Activated CD4-positive, alpha-beta T cell treated with anti-CD3 and anti-CD28 coated beads for 36 hours (primary cell): ENCODE measurements at regions not wholly inside any gene's neighbourhood (a gene's known extent, or its start where the extent isn't known, plus 50 kb on each side); places are given as distances from the start of the nearest gene placed in this dataset.

Source experiments
- ATAC-seq: fragments of 200-7000 bp; cut with Tn5 transposase; one replicate; pipeline ENCODE4 v1.10.0; 2021; ENCODE audit warnings: mild to moderate bottlenecking, moderate library complexity
- CTCF ChIA-PET: fragments of 350-600 bp; sonication (Branson Sonifier 250); formaldehyde crosslinking; loops from one replicate; lab custom pipeline; 2021; ENCODE audit warnings: antibody characterized with exemption; lab: Charles Lee
- POLR2A ChIA-PET: fragments of 350-600 bp; sonication (Branson Sonifier 250); formaldehyde crosslinking; loops from one replicate; lab custom pipeline; 2021; ENCODE audit warnings: antibody characterized with exemption, inconsistent platforms; lab: Charles Lee
- DNase-seq: peaks from one replicate; pipeline ENCODE4 v3.0.0-alpha.2; 2020
- H3K27ac Mint-ChIP-seq: one replicate; pipeline ENCODE4 v1.8.0; 2021; ENCODE audit warnings: mixed read lengths
- H3K27me3 Mint-ChIP-seq: one replicate; pipeline ENCODE4 v1.8.0; 2021; ENCODE audit warnings: mixed read lengths
- H3K36me3 Mint-ChIP-seq: one replicate; pipeline ENCODE4 v1.8.0; 2021; ENCODE audit warnings: low read depth, mixed read lengths
- H3K4me1 Mint-ChIP-seq: one replicate; pipeline ENCODE4 v1.8.0; 2021; ENCODE audit warnings: mixed read lengths
- H3K4me3 Mint-ChIP-seq: one replicate; pipeline ENCODE4 v1.8.0; 2021; ENCODE audit warnings: mild to moderate bottlenecking, moderate library complexity, mixed read lengths
- H3K9me3 Mint-ChIP-seq: one replicate; pipeline ENCODE4 v1.8.0; 2021; ENCODE audit warnings: low read depth, mixed read lengths
- intact Hi-C, 2 experiments: fragments of 100-400 bp; cut with DNase I in 1 of 2; cut with micrococcal nuclease in 1 of 2; formaldehyde crosslinking; loops; one replicate each; pipeline versions ENCODE4 v1.14.2 to v1.15.1; 2022 to 2024; cut with DNase I, micrococcal nuclease

GRCh38 chr3:159208050-159208449 is 406.2 kb downstream of the MFSD1 start:
- ChIA-PET POLR2A (no interaction called here), CTCF (interaction anchor here (0.6 kb wide), 1 partner anchor 27 kb away, joined by 4 read pairs; no protein-coding TSS in a partner anchor)
- Mint-ChIP-seq H3K4me1 (no peaks in the 10 kb centered on the region), H3K9me3 (peaks cover 3% of the 10 kb centered on the region), H3K36me3 (no peaks in the 10 kb centered on the region), H3K4me3 (no peak overlapping the region), H3K27me3 (no peaks in the 10 kb centered on the region), H3K27ac (no peak overlapping the region)
- ATAC-seq (no peak), DNase-seq (no peak)
- intact Hi-C loops, result no loop called here

GRCh38 chr3:159209459-159209858 is 407.6 kb downstream of the MFSD1 start:
- POLR2A ChIA-PET, result no interaction called here
- H3K27ac Mint-ChIP-seq, result no peak overlapping the region

GRCh38 chr3:159210336-159210735 is 408.5 kb downstream of the MFSD1 start:
- no peak for DNase-seq
- ChIA-PET POLR2A (interaction anchor here (0.6 kb wide), 1 partner anchor 55 kb away, joined by 3 read pairs; no protein-coding TSS in a partner anchor), CTCF (no interaction called here)
- intact Hi-C loops, result no loop called here
- Mint-ChIP-seq H3K9me3 (no peaks in the 10 kb centered on the region), H3K4me3 (no peak overlapping the region), H3K36me3 (no peaks in the 10 kb centered on the region), H3K4me1 (no peaks in the 10 kb centered on the region), H3K27me3 (peaks cover 2% of the 10 kb centered on the region), H3K27ac (no peak overlapping the region)
- no peak for ATAC-seq

More at GRCh38 chr3:159209459-159209858, 407.6 kb downstream of the MFSD1 start:
- no peak for DNase-seq
- no peak for ATAC-seq
- Mint-ChIP-seq H3K9me3 (peaks cover 3% of the 10 kb centered on the region), H3K27me3 (no peaks in the 10 kb centered on the region), H3K4me1 (no peaks in the 10 kb centered on the region), H3K4me3 (no peak overlapping the region), H3K36me3 (no peaks in the 10 kb centered on the region)
- intact Hi-C loops, result no loop called here
- CTCF ChIA-PET, result no interaction called here

- H3K27ac Mint-ChIP-seq, result no peak overlapping the region
- POLR2A ChIA-PET, result no interaction called here
- no peaks in the 10 kb centered on the region for H3K36me3 Mint-ChIP-seq
- ATAC-seq (no peak), DNase-seq (no peak)
- H3K9me3 Mint-ChIP-seq, result no peaks in the 10 kb centered on the region
- peaks cover 6% of the 10 kb centered on the region for H3K27me3 Mint-ChIP-seq
- H3K4me1 Mint-ChIP-seq, result no peaks in the 10 kb centered on the region
- CTCF ChIA-PET, result no interaction called here
- intact Hi-C loops, result no loop called here
- H3K4me3 Mint-ChIP-seq, result no peak overlapping the region
Measured at GRCh38 chr3:159216311-159216710, 414.5 kb downstream of the MFSD1 start.

GRCh38 chr3:159219231-159219630 is 417.4 kb downstream of the MFSD1 start:
- ChIA-PET POLR2A (no interaction called here), CTCF (no interaction called here)
- ATAC-seq, result no peak
- no peak for DNase-seq
- peaks cover 6% of the 10 kb centered on the region for H3K27me3 Mint-ChIP-seq
- H3K4me1 Mint-ChIP-seq, result no peaks in the 10 kb centered on the region
- H3K36me3 Mint-ChIP-seq, result no peaks in the 10 kb centered on the region
- no peaks in the 10 kb centered on the region for H3K9me3 Mint-ChIP-seq
- intact Hi-C loops, result no loop called here
- H3K27ac Mint-ChIP-seq, result no peak overlapping the region
- H3K4me3 Mint-ChIP-seq, result no peak overlapping the region

- intact Hi-C loops, result no loop called here
- ATAC-seq (no peak), DNase-seq (no peak)
- ChIA-PET POLR2A (no interaction called here), CTCF (no interaction called here)
- no peaks in the 10 kb centered on the region for H3K9me3 Mint-ChIP-seq
- H3K27ac Mint-ChIP-seq, result no peak overlapping the region
- H3K36me3 Mint-ChIP-seq, result no peaks in the 10 kb centered on the region
- peaks cover 4% of the 10 kb centered on the region for H3K27me3 Mint-ChIP-seq
- H3K4me1 Mint-ChIP-seq, result no peaks in the 10 kb centered on the region
- no peak overlapping the region for H3K4me3 Mint-ChIP-seq
Measured at GRCh38 chr3:159221335-159221734, 419.5 kb downstream of the MFSD1 start.

- no peaks in the 10 kb centered on the region for H3K4me1 Mint-ChIP-seq
- POLR2A ChIA-PET, result no interaction called here
- intact Hi-C loops, result no loop called here
Measured at GRCh38 chr3:159229116-159229680, 427.3 kb downstream of the MFSD1 start.

GRCh38 chr3:159232966-159233365 is 431.1 kb downstream of the MFSD1 start:
- no peaks in the 10 kb centered on the region for H3K36me3 Mint-ChIP-seq
- intact Hi-C loops, result no loop called here

More at GRCh38 chr3:159229116-159229680, 427.3 kb downstream of the MFSD1 start:
- no peak overlapping the region for H3K27ac Mint-ChIP-seq
- H3K9me3 Mint-ChIP-seq, result peaks cover 4% of the 10 kb centered on the region
- no peak for ATAC-seq
- DNase-seq, result no peak
- peaks cover 2% of the 10 kb centered on the region for H3K27me3 Mint-ChIP-seq
- H3K36me3 Mint-ChIP-seq, result no peaks in the 10 kb centered on the region
- no peak overlapping the region for H3K4me3 Mint-ChIP-seq
- CTCF ChIA-PET, result no interaction called here

GRCh38 chr3:159233734-159234133 is 431.9 kb downstream of the MFSD1 start:
- no peaks in the 10 kb centered on the region for H3K4me1 Mint-ChIP-seq
- no peaks in the 10 kb centered on the region for H3K36me3 Mint-ChIP-seq
- intact Hi-C loops, result no loop called here
- H3K4me3 Mint-ChIP-seq, result no peak overlapping the region
- H3K9me3 Mint-ChIP-seq, result peaks cover 4% of the 10 kb centered on the region
- peaks cover 8% of the 10 kb centered on the region for H3K27me3 Mint-ChIP-seq
- DNase-seq, result no peak
- ChIA-PET CTCF (no interaction called here), POLR2A (no interaction called here)
- no peak for ATAC-seq
- H3K27ac Mint-ChIP-seq, result no peak overlapping the region

More at GRCh38 chr3:159232966-159233365, 431.1 kb downstream of the MFSD1 start:
- ATAC-seq (no peak), DNase-seq (no peak)
- Mint-ChIP-seq H3K4me1 (no peaks in the 10 kb centered on the region), H3K4me3 (no peak overlapping the region), H3K27me3 (peaks cover 5% of the 10 kb centered on the region), H3K9me3 (peaks cover 4% of the 10 kb centered on the region), H3K27ac (no peak overlapping the region)
- ChIA-PET POLR2A (no interaction called here), CTCF (no interaction called here)

- ATAC-seq (no peak), DNase-seq (no peak)
- Mint-ChIP-seq H3K27ac (no peak overlapping the region), H3K36me3 (no peaks in the 10 kb centered on the region), H3K9me3 (peaks cover 4% of the 10 kb centered on the region), H3K27me3 (peaks cover 9% of the 10 kb centered on the region), H3K4me3 (no peak overlapping the region), H3K4me1 (no peaks in the 10 kb centered on the region)
- ChIA-PET POLR2A (no interaction called here), CTCF (no interaction called here)
- intact Hi-C loops, result no loop called here
Measured at GRCh38 chr3:159234306-159234705, 432.5 kb downstream of the MFSD1 start.

- Mint-ChIP-seq H3K4me1 (no peaks in the 10 kb centered on the region), H3K27ac (no peak overlapping the region), H3K4me3 (no peak overlapping the region), H3K27me3 (peaks cover 9% of the 10 kb centered on the region), H3K9me3 (no peaks in the 10 kb centered on the region), H3K36me3 (no peaks in the 10 kb centered on the region)
- intact Hi-C loops, result no loop called here
- DNase-seq (no peak), ATAC-seq (no peak)
- ChIA-PET CTCF (interaction anchor here (1.3 kb wide), 1 partner anchor 12 kb away, joined by 3 read pairs; no protein-coding TSS in a partner anchor), POLR2A (no interaction called here)
Measured at GRCh38 chr3:159236321-159236720, 434.5 kb downstream of the MFSD1 start.

- POLR2A ChIA-PET, result no interaction called here
- Mint-ChIP-seq H3K27me3 (peaks cover 13% of the 10 kb centered on the region), H3K4me3 (no peak overlapping the region), H3K9me3 (no peaks in the 10 kb centered on the region), H3K27ac (no peak overlapping the region), H3K36me3 (no peaks in the 10 kb centered on the region), H3K4me1 (no peaks in the 10 kb centered on the region)
- ATAC-seq (no peak), DNase-seq (no peak)
- intact Hi-C loops, result no loop called here
- CTCF ChIA-PET, result no interaction called here
Measured at GRCh38 chr3:159237226-159237625, 435.4 kb downstream of the MFSD1 start.
